HG03135 (cell line): ENCODE measurements at regions not wholly inside any gene's neighbourhood (a gene's known extent, or its start where the extent isn't known, plus 50 kb on each side); places are given as distances from the start of the nearest gene placed in this dataset.

Experiments used
- ATAC-seq: cut with Tn5 transposase; IDR thresholded peaks from one replicate; pipeline ENCODE4 v1.9.1; 2021; ENCODE audit warnings: mild to moderate bottlenecking, moderate library complexity; ENCODE audit not compliant: unreplicated experiment

GRCh38 chr6:23195487-23195886 is 626.1 kb downstream of the HDGFL1 start:
- ATAC-seq, result no peak

- no peak for ATAC-seq
These were observed 630.2 kb downstream of the HDGFL1 start for GRCh38 chr6:23199541-23199940.

DNA sequence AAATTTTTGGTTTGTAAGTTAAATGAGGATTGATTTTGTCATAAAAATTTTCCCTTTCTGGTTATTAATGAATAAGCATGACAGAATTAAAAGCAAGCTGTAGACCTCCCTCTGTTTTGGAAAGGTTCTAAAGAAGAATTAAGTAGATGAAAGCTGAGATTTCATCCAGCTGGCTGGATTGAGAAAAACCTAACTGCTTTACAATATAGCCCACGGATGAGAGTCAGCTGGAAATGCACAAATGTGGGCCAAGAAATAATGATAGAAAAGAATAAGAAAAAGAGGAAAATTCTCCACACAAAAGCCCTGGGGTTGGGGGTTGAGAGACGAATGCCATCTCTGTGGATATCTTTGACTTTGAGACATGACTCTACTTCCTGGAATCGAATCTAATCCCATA is 631.6 kb downstream of the HDGFL1 start:
- ATAC-seq, result no peak

DNA sequence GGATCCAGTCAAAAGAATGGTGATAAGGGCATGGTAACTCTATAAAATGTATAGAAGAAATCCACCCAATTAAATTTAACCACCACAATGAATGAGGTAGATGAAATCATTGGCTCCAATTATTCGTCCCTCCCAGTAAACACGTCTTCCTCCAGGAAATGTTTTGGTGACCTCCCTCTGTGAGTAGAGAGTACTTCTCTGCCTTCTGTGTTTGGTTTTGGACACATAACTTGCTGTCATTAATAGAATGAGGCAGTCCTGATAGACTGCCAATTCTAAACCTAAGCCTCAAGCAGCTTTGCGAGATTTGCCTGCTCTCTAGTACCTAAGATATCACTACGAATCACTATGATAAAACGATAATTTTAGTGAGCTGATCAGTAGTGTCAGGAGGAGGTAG is 632.8 kb downstream of the HDGFL1 start:
- ATAC-seq, result no peak

- no peak for ATAC-seq
These were observed 643.0 kb downstream of the HDGFL1 start for GRCh38 chr6:23212398-23212797.

DNA sequence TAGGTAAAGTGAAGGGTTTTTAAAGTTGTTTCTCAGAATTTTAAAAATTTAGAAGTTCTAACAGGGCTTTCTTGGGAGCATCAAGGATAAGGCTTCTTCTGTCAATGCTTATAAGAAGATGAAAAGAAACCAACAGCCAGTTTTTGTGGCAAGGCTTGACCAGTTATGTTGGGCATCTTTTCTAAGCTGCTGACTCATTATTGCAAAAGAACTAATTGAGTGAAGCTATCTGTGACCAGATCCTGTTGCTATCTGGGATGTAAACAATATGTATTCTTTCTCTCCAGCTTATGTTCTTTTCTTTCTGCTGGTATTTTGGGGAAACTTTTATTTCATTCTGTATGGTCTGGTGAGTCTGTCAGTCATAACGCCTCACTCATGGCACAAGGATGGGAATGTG is 643.8 kb downstream of the HDGFL1 start:
- ATAC-seq, result no peak

- ATAC-seq, result no peak
These were observed 644.3 kb downstream of the HDGFL1 start for GRCh38 chr6:23213651-23214050.

- ATAC-seq, result no peak
These were observed 649.4 kb downstream of the HDGFL1 start for GRCh38 chr6:23218751-23219150.

- no peak for ATAC-seq
These were observed 653.4 kb downstream of the HDGFL1 start for GRCh38 chr6:23222724-23223123.

- ATAC-seq, result no peak
These were observed 655.2 kb downstream of the HDGFL1 start for GRCh38 chr6:23224540-23224939.

DNA sequence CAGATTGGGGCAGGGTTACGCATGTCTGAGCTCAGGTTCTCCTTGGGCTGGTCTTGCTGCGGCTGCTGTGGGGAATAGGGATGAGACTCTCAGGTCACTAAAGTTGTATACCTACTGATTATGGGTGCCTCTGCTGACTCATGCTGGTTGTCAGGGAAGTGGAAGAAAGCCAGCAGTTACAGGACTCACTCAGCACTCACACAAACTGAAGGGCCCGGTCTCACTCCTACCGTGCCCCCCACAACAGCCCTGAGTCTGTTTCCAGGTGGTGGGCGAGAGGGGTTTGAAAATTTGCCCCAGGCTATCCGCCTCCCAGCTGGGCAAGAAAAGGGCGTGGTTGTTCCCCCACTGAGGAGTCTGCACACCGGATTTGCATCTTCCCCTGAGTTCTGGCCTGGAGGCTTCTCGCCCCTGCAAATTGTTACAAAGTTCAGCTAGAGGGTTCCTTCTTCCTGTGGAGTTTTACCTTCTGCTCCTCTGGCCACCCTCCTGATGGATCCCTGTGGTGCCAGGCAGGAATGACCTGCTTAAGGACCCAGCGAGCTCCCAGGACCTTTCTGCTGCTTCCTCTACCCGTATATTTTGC is 659.2 kb downstream of the HDGFL1 start:
- ATAC-seq, result no peak

GRCh38 chr6:23243854-23244253 is 674.5 kb downstream of the HDGFL1 start:
- ATAC-seq, result no peak

DNA sequence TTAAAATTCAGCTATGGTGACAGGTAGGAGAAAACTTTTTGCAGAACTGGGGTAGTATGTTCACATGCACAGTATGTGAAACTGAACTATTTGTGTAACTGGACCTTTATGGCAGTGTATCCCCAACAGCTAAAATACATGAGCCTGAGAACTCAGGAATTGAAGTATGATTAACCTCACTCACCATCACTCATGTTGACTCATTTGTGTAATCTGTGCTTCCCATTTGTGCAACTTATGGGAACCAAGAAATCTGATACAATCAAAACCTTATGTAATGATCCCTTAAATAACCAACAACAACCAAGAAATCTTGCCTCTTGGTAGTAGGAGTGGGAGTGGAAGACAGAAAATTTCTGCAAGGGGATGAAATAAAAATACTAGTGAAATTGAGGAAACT is 674.9 kb downstream of the HDGFL1 start:
- ATAC-seq, result no peak

- no peak for ATAC-seq
These were observed 676.2 kb downstream of the HDGFL1 start for GRCh38 chr6:23245572-23245971.

GRCh38 chr6:23246896-23247295 is 677.5 kb downstream of the HDGFL1 start:
- ATAC-seq, result no peak

GRCh38 chr6:23250556-23250955 is 681.2 kb downstream of the HDGFL1 start:
- no peak for ATAC-seq

DNA sequence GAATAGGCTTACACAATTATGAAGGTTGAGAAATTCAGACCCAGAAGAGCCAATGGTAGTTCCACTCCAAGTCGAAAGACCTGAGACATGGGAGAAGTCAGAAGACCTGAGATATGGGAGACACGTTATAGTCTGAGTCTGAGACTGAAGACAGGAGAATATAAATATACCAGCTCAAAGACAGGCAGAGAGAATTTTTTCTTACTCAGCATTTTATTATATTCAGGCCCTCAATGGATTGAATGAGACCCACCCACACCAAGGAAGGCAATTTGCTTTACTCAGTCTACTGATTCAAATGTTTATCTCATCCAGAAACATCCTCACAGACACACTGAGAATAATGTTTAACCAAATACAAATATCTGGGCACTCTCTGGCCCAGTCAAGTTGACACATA is 693.5 kb downstream of the HDGFL1 start:
- ATAC-seq, result no peak

- no peak for ATAC-seq
These were observed 695.9 kb downstream of the HDGFL1 start for GRCh38 chr6:23265270-23265669.

GRCh38 chr6:23266536-23266935 is 697.2 kb downstream of the HDGFL1 start:
- ATAC-seq, result no peak

DNA sequence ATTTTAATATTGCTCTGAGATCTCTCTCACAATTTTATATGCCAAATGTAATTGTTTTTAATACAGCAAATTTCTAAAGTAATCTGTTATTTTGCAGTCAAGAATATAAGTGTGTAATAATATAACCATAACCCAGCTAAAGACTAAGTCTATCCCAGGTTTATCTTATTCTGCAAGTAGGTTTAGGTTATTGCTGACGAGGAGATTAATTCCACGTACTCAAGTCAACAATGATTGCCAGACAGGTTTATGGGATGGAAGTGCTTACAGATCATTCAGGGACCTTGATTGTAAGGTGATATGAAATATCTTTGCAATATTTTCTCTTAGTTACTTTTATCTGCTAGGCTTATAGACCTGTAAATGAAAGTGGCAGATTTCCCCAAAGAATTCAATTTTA is 698.3 kb downstream of the HDGFL1 start:
- ATAC-seq, result no peak

GRCh38 chr6:23268348-23268747 is 699.0 kb downstream of the HDGFL1 start:
- no peak for ATAC-seq

DNA sequence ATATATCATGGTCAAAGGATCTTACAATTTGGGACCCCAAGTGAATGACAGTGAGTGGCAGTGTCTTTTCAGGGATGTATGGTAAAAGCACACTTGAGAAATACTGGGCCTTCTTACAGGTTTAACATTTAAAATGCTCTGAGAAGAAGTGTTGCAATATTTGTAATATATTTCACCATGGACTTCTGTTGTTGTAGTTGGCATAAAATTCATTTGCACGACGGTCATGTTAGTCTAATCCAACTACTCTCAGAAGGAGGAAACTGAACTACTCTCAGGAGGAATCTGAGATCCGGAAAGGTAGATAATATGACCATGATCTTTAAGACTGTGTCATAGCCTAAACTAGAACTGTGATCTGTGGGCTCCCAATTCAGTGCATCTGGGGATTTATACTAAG is 700.1 kb downstream of the HDGFL1 start:
- ATAC-seq, result no peak

DNA sequence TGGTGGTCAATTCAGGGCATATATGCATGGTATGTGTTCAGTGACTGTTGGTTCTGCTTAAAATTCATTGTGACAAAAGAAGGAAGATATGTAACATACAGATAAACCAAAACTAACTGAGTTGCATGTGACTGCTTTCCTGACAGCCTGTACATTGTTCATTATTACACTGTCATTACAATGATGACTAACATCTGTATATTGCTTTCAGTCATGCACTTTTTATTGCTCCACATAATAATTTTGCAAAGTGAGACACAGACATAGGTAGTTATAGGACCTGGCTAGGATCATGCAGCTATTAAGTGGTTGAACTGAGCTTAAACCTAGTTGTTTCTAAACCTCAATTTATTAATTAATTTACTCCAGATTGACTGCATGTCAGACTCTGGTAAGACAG is 703.2 kb downstream of the HDGFL1 start:
- no peak for ATAC-seq
